Psoas muscle (tissue), 7 donors: ENCODE measurements at regions not wholly inside any gene's neighbourhood (a gene's known extent, or its start where the extent isn't known, plus 50 kb on each side); places are given as distances from the start of the nearest gene placed in this dataset.
A peak's percentile ranks its signal among the peaks of the same experiment; 100 is the strongest.

Experiments
- ATAC-seq, 4 donors: fragments of 200-7000 bp; cut with Tn5 transposase; one replicate each; pipeline ENCODE4 v1.9.1; 2020; ENCODE audit warnings: moderate library complexity in 3 of 4, mild to moderate bottlenecking in 2 of 4
- DNase-seq, 2 donors: peaks; one replicate each; pipeline ENCODE4 v3.0.0-alpha.2; 2020
- H3K27ac ChIP-seq: fragments of 200-600 bp; one replicate; pipeline ENCODE4 v1.8.0; 2022
- H3K27me3 ChIP-seq, 3 donors: fragments of 200-600 bp in 1 of 3; one replicate each; pipeline versions ENCODE4 v1.6.1 to v1.8.0; 2013 to 2022; ENCODE audit warnings: low read length in 2 of 3, mild to moderate bottlenecking in 2 of 3, moderate library complexity in 1 of 3; ENCODE audit not compliant: insufficient read depth in 3 of 3
- H3K36me3 ChIP-seq, 2 donors: fragments of 200-600 bp in 1 of 2; one replicate each; pipeline versions ENCODE4 v1.6.1 to v1.8.0; 2013 to 2022; ENCODE audit warnings: low read depth in 1 of 2, mild to moderate bottlenecking in 1 of 2, moderate library complexity in 1 of 2; ENCODE audit not compliant: insufficient read depth in 1 of 2
- H3K4me1 ChIP-seq: fragments of 200-600 bp; one replicate; pipeline ENCODE4 v1.8.0; 2022
- H3K4me3 ChIP-seq: fragments of 200-600 bp; one replicate; pipeline ENCODE4 v1.8.0; 2022; ENCODE audit warnings: mild to moderate bottlenecking
- H3K9me3 ChIP-seq: fragments of 200-600 bp; one replicate; pipeline ENCODE4 v1.8.0; 2022
- CTCF ChIP-seq: fragments of 200-600 bp; IDR thresholded peaks from one replicate; pipeline ENCODE4 v1.8.0; 2022; ENCODE audit warnings: antibody characterized with exemption
- WGBS, 3 donors: extraction: QIAGEN DNeasy Blood & Tissue Kit; methylation state at CpG; one replicate each; pipeline versions ENCODE4 v1.1.6 to v1.1.7; 2013; 5-methylcytosine and 5-hydroxymethylcytosine counted together
- intact Hi-C, 2 donors: fragments of 100-400 bp; cut with DNase I; formaldehyde crosslinking; loops; one replicate each; pipeline versions ENCODE4 v1.11.0 to v1.14.2; 2022
- donor health status: healthy with polysubstance abuse.
- donor health status: DM: no; HTN: no; CAD: no; lungs with moderate emphysema.
- donor health status: Bipolar disorder and iron deficiency.
- donor health status: healthy.
- donor health status: DM: yes; HTN: yes; CAD: no.
- donor health status: DM: no; HTN: no; CAD: no.
- donor health status: DM: yes; HTN: yes; CAD: no.

DNA sequence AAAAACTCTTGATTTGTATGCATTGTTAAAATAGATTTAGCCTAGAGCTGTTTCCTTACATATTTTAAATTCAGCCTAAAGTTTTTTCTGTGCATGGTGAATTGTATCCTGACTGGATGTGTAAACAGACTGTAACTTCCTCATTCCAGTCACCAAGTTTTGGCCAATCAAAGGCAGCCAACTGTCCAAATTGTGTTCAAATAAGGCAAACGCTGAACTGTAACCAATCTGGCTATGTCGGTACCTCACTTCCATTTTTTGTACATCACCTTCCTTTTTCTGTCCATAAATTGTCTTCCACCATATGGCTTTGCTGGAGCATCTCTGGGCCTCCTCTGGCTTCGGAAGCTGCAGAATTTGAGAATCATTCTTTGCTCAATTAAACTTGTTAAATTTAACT lies 1921.9 kb upstream of the SEL1L start:
- intact Hi-C loops = no loop called here
- TF ChIP-seq CTCF = no peak
- H3K4me1 ChIP-seq = no peaks in the 10 kb centered on the region
- 81 to 85% (median 83%) methylated on average over 3 of the region's 3 CpGs for WGBS, 3 donors
- H3K27me3 ChIP-seq = no peaks in the 10 kb centered on the region
- H3K9me3 ChIP-seq = no peaks in the 10 kb centered on the region
- H3K36me3 ChIP-seq = no peaks in the 10 kb centered on the region
- ATAC-seq = no peak
- H3K27ac ChIP-seq = no peak overlapping the region
- no peak for DNase-seq
- no peak overlapping the region for H3K4me3 ChIP-seq

DNA sequence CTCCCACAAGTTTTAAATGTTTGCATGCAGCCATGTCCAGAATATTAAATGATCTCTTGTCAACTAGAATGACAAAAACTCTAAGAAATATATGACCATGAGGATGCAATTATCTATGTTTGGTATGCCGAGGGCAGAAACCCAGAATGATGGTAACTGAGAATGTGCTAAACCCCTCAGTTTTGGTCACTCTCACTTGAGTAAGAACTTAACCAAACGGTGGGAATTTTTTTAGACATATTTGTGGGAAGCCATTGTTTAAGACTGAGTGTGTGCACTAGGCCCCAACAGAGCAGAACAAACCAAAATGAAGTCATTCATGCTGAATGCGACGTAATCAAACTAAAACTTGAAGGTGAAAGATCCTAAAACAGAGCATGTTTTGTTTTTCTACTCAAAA lies 1927.9 kb upstream of the SEL1L start:
- no peak for TF ChIP-seq CTCF
- H3K9me3 ChIP-seq = no peaks in the 10 kb centered on the region
- intact Hi-C loops = no loop called here
- DNase-seq (no peak), ATAC-seq (no peak)
- H3K27me3 ChIP-seq = no peaks in the 10 kb centered on the region
- WGBS, 3 donors = 90 to 91% (median 91%) methylated on average over 4 of the region's 4 CpGs
- H3K36me3 ChIP-seq = no peaks in the 10 kb centered on the region
- H3K4me1 ChIP-seq = no peaks in the 10 kb centered on the region
- H3K4me3 ChIP-seq = no peak overlapping the region
- no peak overlapping the region for H3K27ac ChIP-seq

DNA sequence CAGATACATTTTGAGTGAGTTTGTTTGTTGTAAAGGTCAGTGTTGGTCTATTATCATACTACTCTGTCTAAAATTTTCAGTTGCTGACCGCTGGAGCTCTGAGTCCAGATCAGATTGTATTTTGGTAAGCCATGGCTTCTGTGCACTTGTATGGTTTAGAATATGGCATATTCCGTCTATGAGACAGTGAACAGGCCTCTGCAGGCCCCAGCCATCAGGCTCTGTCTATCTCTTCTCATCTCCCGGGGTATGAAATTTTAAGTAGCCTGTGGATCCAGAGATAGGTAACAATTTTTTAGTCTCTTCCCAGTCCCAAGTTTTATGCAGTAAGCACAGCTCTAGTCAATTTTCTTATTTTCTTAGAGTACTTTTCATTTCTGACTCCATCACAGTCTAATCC lies 1929.1 kb upstream of the SEL1L start:
- no peaks in the 10 kb centered on the region for H3K4me1 ChIP-seq
- H3K36me3 ChIP-seq = no peaks in the 10 kb centered on the region
- no peak for TF ChIP-seq CTCF
- H3K4me3 ChIP-seq = no peak overlapping the region
- DNase-seq = no peak
- no peaks in the 10 kb centered on the region for H3K27me3 ChIP-seq
- 91 to 97% (median 92%) methylated on average over 3 of the region's 3 CpGs for WGBS, 3 donors
- no peak for ATAC-seq
- no peak overlapping the region for H3K27ac ChIP-seq
- intact Hi-C loops = no loop called here
- no peaks in the 10 kb centered on the region for H3K9me3 ChIP-seq

DNA sequence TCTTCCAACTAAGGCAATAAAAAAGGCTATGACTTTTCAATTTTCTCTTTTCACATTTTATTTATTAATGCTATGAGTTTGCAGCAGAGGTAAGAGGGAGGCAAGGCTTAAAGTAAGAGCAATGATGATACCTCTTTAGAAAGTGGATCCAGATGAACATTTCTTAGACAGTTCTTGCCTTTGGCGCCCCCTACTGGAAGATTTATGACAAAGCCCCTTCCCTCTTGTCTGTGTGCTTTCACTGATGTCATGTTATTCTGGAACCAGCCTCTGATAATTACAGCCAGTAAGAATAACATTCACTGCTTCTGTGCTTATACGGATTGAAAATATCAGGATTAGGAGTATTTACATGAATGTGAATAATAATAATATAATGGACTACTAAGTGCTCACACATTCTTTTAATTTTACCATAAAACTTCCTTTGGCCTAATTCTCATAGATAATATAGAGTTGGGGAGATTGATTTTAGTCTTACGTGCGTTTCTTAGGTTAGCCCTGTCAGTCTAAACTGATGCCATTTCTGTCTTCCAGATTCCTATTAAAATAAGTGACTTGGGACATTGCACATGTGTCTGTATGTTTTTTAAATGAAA lies 1929.9 kb upstream of the SEL1L start:
- Histone ChIP-seq H3K36me3 (no peaks in the 10 kb centered on the region), H3K9me3 (no peaks in the 10 kb centered on the region), H3K27ac (no peak overlapping the region), H3K4me3 (no peak overlapping the region), H3K27me3 (no peaks in the 10 kb centered on the region), H3K4me1 (no peaks in the 10 kb centered on the region)
- intact Hi-C loops = no loop called here
- 52 to 59% (median 57%) methylated on average over 4 of the region's 4 CpGs for WGBS, 3 donors
- ATAC-seq = no peak
- no peak for DNase-seq
- TF ChIP-seq CTCF = peak; percentile 36

DNA sequence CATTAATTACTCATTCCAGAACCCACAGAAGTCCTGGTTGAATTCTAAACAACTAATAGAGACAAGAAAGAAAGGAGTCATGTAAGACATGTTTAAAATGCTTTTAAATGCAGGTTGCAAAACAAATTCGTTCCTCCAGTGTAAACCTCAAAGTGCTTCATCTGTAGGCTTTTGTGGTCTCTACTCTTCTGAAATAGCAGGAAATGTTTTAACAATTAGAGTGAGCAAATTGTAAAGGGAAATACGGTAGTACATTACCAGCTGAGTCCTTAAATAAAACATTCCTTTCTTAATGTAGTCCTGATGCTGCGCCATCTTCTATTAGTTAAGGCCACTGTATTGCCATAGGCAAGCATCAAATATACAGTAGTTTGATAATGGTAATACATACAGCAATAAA lies 1934.2 kb upstream of the SEL1L start:
- Histone ChIP-seq H3K27me3 (no peaks in the 10 kb centered on the region), H3K27ac (no peak overlapping the region), H3K36me3 (no peaks in the 10 kb centered on the region), H3K4me1 (no peaks in the 10 kb centered on the region), H3K9me3 (no peaks in the 10 kb centered on the region), H3K4me3 (no peak overlapping the region)
- no peak for ATAC-seq
- no peak for TF ChIP-seq CTCF
- DNase-seq = no peak
- intact Hi-C loops = no loop called here
- 65 to 69% (median 69%) methylated on average over 3 of the region's 3 CpGs for WGBS, 3 donors
